Mammary epithelial cell (primary cell): ENCODE measurements at regions not wholly inside any gene's neighbourhood (a gene's known extent, or its start where the extent isn't known, plus 50 kb on each side); places are given as distances from the start of the nearest gene placed in this dataset.

Experiments used
- EZH2 ChIP-seq: IDR thresholded peaks from 2 replicates; pipeline ENCODE4 v1.6.1; 2012; ENCODE audit warnings: low read length, inconsistent platforms, borderline replicate concordance
- TF ChIP-seq, protein P1 (sequence below), 2 donors: IDR thresholded peaks in 1 of 2; conservative IDR thresholded peaks in 1 of 2; 2 replicates each; pipeline ENCODE4 v1.5.1; 2011 to 2012; ENCODE audit warnings: inconsistent platforms in 2 of 2, low read length in 2 of 2, mild to moderate bottlenecking in 2 of 2, control low read depth in 1 of 2, low read depth in 1 of 2; ENCODE audit not compliant: insufficient read depth in 1 of 2; ENCODE audit errors: extremely low read depth in 1 of 2

DNA sequence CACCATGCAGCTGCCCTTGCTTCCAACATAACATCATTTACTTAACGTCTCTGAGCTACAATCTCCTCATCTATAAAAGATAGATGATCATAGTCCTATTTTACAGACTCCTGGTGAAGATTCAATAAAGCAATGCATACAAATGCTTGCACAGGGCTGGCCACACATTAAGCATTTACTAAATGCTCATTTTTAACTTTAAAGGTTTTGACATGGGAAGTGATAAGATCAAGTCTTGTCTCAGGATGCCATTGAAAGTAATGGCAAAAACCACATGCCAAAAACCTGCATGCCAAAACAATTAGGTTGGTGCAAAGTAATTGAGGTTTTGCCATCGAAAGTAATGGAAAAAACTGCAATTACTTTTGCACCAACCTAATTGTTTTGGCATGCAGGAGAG, 181.2 kb upstream of the ADRA1B start:
- TF ChIP-seq, protein P1, sequence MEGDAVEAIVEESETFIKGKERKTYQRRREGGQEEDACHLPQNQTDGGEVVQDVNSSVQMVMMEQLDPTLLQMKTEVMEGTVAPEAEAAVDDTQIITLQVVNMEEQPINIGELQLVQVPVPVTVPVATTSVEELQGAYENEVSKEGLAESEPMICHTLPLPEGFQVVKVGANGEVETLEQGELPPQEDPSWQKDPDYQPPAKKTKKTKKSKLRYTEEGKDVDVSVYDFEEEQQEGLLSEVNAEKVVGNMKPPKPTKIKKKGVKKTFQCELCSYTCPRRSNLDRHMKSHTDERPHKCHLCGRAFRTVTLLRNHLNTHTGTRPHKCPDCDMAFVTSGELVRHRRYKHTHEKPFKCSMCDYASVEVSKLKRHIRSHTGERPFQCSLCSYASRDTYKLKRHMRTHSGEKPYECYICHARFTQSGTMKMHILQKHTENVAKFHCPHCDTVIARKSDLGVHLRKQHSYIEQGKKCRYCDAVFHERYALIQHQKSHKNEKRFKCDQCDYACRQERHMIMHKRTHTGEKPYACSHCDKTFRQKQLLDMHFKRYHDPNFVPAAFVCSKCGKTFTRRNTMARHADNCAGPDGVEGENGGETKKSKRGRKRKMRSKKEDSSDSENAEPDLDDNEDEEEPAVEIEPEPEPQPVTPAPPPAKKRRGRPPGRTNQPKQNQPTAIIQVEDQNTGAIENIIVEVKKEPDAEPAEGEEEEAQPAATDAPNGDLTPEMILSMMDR (conservative IDR thresholded peaks at IDR 0.05 in 1 of 2, IDR thresholded peaks at IDR 0.05 in 1 of 2; ENCODE audit: extremely low read depth in 1 of 2, insufficient read depth in 1 of 2, low read depth in 1 of 2, low read length in 2 of 2) = no peak
- no peak for TF ChIP-seq EZH2
